Liver (tissue), 8 donors: ENCODE measurements at regions not wholly inside any gene's neighbourhood (a gene's known extent, or its start where the extent isn't known, plus 50 kb on each side); places are given as distances from the start of the nearest gene placed in this dataset.

Experiments used
- DNase-seq: peaks from one replicate; pipeline ENCODE4 v3.0.0-alpha.2; 2017; ENCODE audit warnings: low spot score
- H3K27ac ChIP-seq, 2 donors: one replicate each; pipeline ENCODE4 v1.7.0; 2013; ENCODE audit warnings: inconsistent platforms in 2 of 2, low read length in 2 of 2, control low read depth in 1 of 2, low read depth in 1 of 2, mild to moderate bottlenecking in 1 of 2
- H3K27me3 ChIP-seq, 4 donors: one replicate each; pipeline versions ENCODE4 v1.6.1 to v1.7.0; 2013; ENCODE audit warnings: low read length in 3 of 4, inconsistent platforms in 1 of 4, mild to moderate bottlenecking in 1 of 4, moderate library complexity in 1 of 4; ENCODE audit not compliant: control insufficient read depth in 4 of 4, insufficient read depth in 4 of 4
- H3K36me3 ChIP-seq, 4 donors: one replicate each; pipeline versions ENCODE4 v1.6.1 to v1.7.0; 2013; ENCODE audit warnings: low read length in 3 of 4, mild to moderate bottlenecking in 3 of 4, low read depth in 1 of 4, moderate library complexity in 1 of 4; ENCODE audit not compliant: control insufficient read depth in 4 of 4, insufficient read depth in 3 of 4
- H3K4me1 ChIP-seq, 4 donors: one replicate each; pipeline versions ENCODE4 v1.6.1 to v1.7.0; 2013; ENCODE audit warnings: low read length in 3 of 4, mild to moderate bottlenecking in 3 of 4, moderate library complexity in 1 of 4; ENCODE audit not compliant: control insufficient read depth in 4 of 4, insufficient read depth in 4 of 4
- H3K4me3 ChIP-seq, 3 donors: one replicate each; pipeline versions ENCODE4 v1.6.1 to v1.7.0; 2013; ENCODE audit warnings: low read length in 3 of 3, control low read depth in 1 of 3, low read depth in 1 of 3, mild to moderate bottlenecking in 1 of 3
- H3K9ac ChIP-seq, 2 donors: one replicate each; pipeline ENCODE4 v1.7.0; 2013; ENCODE audit warnings: low read length in 2 of 2, mild to moderate bottlenecking in 2 of 2, moderate library complexity in 2 of 2, control low read depth in 1 of 2, low read depth in 1 of 2
- H3K9me3 ChIP-seq, 4 donors: one replicate each; pipeline versions ENCODE4 v1.6.1 to v1.7.0; 2013; ENCODE audit warnings: low read length in 3 of 4; ENCODE audit not compliant: control insufficient read depth in 4 of 4
- EGR1 ChIP-seq, 2 donors: IDR thresholded peaks; 2 replicates each; pipeline ENCODE4 v1.6.1; 2016 to 2018; ENCODE audit warnings: antibody characterized with exemption in 2 of 2, low read depth in 2 of 2
- FOXA1 ChIP-seq: IDR thresholded peaks from 2 replicates; pipeline ENCODE4 v1.6.1; 2016; ENCODE audit warnings: antibody characterized with exemption
- FOXA2 ChIP-seq: IDR thresholded peaks from 2 replicates; pipeline ENCODE4 v1.6.1; 2016; ENCODE audit warnings: antibody characterized with exemption
- GABPA ChIP-seq, 2 donors: IDR thresholded peaks in 1 of 2; conservative IDR thresholded peaks in 1 of 2; 2 replicates each; pipeline ENCODE4 v1.6.1; 2016; ENCODE audit warnings: antibody characterized with exemption in 2 of 2, mild to moderate bottlenecking in 1 of 2, moderate library complexity in 1 of 2
- HNF4A ChIP-seq, 2 donors: conservative IDR thresholded peaks; 2 replicates each; pipeline ENCODE4 v1.6.1; 2016; ENCODE audit warnings: antibody characterized with exemption in 2 of 2, mild to moderate bottlenecking in 2 of 2
- JUND ChIP-seq, 2 donors: IDR thresholded peaks; 2 replicates each; pipeline ENCODE4 v1.6.1; 2016; ENCODE audit warnings: antibody characterized with exemption in 2 of 2
- NR2F2 ChIP-seq: IDR thresholded peaks from 2 replicates; pipeline ENCODE4 v1.6.1; 2016; ENCODE audit warnings: antibody characterized with exemption
- RXRA ChIP-seq, 2 donors: IDR thresholded peaks; 2 replicates each; pipeline ENCODE4 v1.6.1; 2017 to 2018; ENCODE audit warnings: antibody characterized with exemption in 2 of 2, mild to moderate bottlenecking in 1 of 2
- TAF1 ChIP-seq: conservative IDR thresholded peaks from 2 replicates; pipeline ENCODE4 v1.6.1; 2016; ENCODE audit warnings: antibody characterized with exemption, mild to moderate bottlenecking
- YY1 ChIP-seq: IDR thresholded peaks from 2 replicates; pipeline ENCODE4 v1.6.1; 2016; ENCODE audit warnings: antibody characterized with exemption, mild to moderate bottlenecking
- WGBS: extraction: QIAGEN DNeasy Blood & Tissue Kit; methylation state at CpG from one replicate; pipeline ENCODE4 v1.1.7; 2013; 5-methylcytosine and 5-hydroxymethylcytosine counted together
- TF ChIP-seq, protein P1 (sequence below): IDR thresholded peaks from 2 replicates; pipeline ENCODE4 v1.6.1; 2016; ENCODE audit warnings: antibody characterized with exemption
- TF ChIP-seq, protein P2 (sequence below): IDR thresholded peaks from 2 replicates; pipeline ENCODE4 v1.6.1; 2016; ENCODE audit warnings: antibody characterized with exemption
- TF ChIP-seq, protein P3 (sequence below): IDR thresholded peaks from 2 replicates; pipeline ENCODE4 v1.6.1; 2016; ENCODE audit warnings: antibody characterized with exemption, mild to moderate bottlenecking
- TF ChIP-seq, protein P4 (sequence below): fragments of 150-350 bp; IDR thresholded peaks from 2 replicates; pipeline ENCODE4 v1.5.1; 2017; ENCODE audit warnings: improper control_type of control experiment, low read depth, low read length; ENCODE audit not compliant: missing input control
- donor health status: healthy.
- donor health status: healthy.
- donor health status: healthy.
- donor health status: healthy.
- donor health status: healthy.

DNA sequence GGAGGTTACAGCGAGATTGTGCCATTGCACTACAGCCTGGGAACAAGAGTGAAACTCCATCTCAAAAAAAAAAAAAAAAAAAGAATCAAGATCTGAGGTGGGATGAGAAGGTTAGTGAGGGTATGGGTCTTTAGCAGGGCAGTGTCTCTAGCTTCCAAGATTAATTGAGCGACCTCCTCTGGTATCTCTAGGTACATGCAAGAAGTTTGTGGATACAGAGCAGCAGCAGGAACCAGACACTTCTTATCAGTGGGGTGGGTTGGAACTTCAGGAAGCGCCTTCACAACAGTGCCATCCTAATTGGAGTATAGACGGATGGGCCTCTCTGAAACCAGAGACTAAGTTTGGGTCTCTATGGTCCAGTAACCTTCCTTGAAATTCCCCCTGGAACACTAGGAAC is 51.9 kb upstream of the CISTR start:
- no peaks in the 10 kb centered on the region for H3K9me3 ChIP-seq
- H3K4me1 ChIP-seq: peaks cover 2 to 10% (median 4%) of the 10 kb centered on the region in 4 donors
- H3K27ac ChIP-seq: no peak overlapping the region
- H3K9ac ChIP-seq: no peak overlapping the region
- H3K36me3 ChIP-seq: no peaks in the 10 kb centered on the region
- DNase-seq: no peak
- TF ChIP-seq EGR1 (IDR thresholded peaks at IDR 0.05; ENCODE audit: low read depth in 2 of 2): no peak
- TF ChIP-seq JUND (IDR thresholded peaks at IDR 0.05): no peak
- TF ChIP-seq, protein P1, sequence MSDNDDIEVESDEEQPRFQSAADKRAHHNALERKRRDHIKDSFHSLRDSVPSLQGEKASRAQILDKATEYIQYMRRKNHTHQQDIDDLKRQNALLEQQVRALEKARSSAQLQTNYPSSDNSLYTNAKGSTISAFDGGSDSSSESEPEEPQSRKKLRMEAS: no peak
- TF ChIP-seq, protein P2, sequence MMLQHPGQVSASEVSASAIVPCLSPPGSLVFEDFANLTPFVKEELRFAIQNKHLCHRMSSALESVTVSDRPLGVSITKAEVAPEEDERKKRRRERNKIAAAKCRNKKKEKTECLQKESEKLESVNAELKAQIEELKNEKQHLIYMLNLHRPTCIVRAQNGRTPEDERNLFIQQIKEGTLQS: no peak
- TF ChIP-seq FOXA1: no peak
- TF ChIP-seq YY1: no peak
- TF ChIP-seq, protein P3, sequence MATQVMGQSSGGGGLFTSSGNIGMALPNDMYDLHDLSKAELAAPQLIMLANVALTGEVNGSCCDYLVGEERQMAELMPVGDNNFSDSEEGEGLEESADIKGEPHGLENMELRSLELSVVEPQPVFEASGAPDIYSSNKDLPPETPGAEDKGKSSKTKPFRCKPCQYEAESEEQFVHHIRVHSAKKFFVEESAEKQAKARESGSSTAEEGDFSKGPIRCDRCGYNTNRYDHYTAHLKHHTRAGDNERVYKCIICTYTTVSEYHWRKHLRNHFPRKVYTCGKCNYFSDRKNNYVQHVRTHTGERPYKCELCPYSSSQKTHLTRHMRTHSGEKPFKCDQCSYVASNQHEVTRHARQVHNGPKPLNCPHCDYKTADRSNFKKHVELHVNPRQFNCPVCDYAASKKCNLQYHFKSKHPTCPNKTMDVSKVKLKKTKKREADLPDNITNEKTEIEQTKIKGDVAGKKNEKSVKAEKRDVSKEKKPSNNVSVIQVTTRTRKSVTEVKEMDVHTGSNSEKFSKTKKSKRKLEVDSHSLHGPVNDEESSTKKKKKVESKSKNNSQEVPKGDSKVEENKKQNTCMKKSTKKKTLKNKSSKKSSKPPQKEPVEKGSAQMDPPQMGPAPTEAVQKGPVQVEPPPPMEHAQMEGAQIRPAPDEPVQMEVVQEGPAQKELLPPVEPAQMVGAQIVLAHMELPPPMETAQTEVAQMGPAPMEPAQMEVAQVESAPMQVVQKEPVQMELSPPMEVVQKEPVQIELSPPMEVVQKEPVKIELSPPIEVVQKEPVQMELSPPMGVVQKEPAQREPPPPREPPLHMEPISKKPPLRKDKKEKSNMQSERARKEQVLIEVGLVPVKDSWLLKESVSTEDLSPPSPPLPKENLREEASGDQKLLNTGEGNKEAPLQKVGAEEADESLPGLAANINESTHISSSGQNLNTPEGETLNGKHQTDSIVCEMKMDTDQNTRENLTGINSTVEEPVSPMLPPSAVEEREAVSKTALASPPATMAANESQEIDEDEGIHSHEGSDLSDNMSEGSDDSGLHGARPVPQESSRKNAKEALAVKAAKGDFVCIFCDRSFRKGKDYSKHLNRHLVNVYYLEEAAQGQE: no peak
- no peak for TF ChIP-seq NR2F2
- TF ChIP-seq GABPA (IDR thresholded peaks at IDR 0.05 in 1 of 2, conservative IDR thresholded peaks at IDR 0.05 in 1 of 2): no peak
- no peak for TF ChIP-seq TAF1
- TF ChIP-seq HNF4A (conservative IDR thresholded peaks at IDR 0.05): no peak
- TF ChIP-seq, protein P4, sequence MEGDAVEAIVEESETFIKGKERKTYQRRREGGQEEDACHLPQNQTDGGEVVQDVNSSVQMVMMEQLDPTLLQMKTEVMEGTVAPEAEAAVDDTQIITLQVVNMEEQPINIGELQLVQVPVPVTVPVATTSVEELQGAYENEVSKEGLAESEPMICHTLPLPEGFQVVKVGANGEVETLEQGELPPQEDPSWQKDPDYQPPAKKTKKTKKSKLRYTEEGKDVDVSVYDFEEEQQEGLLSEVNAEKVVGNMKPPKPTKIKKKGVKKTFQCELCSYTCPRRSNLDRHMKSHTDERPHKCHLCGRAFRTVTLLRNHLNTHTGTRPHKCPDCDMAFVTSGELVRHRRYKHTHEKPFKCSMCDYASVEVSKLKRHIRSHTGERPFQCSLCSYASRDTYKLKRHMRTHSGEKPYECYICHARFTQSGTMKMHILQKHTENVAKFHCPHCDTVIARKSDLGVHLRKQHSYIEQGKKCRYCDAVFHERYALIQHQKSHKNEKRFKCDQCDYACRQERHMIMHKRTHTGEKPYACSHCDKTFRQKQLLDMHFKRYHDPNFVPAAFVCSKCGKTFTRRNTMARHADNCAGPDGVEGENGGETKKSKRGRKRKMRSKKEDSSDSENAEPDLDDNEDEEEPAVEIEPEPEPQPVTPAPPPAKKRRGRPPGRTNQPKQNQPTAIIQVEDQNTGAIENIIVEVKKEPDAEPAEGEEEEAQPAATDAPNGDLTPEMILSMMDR: no peak
- no peak for TF ChIP-seq FOXA2
- peaks cover 0 to 8% (median 0%) of the 10 kb centered on the region in 4 donors for H3K27me3 ChIP-seq
- 76% methylated on average over 4 of the region's 4 CpGs for WGBS
- no peak overlapping the region for H3K4me3 ChIP-seq

DNA sequence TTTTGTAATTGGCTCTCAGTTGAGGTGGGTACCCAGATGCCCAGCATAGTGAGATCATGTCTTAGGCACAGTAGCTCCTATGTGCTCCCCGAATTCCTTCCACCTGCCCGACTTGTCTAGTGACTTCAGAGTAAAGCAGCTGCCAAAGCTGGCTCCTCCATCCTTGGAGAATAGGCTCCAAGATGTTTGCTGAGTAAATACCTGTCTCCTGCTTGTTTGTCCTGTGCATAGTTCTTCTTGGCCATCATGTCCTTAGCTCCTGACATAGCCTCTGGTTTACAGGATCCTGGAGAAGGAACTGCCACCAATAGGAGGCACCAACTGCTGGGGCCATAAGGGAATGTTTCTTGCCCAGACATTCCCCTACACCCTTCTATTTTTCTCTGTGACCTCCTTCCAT is 52.6 kb upstream of the CISTR start:
- DNase-seq: no peak
- TF ChIP-seq RXRA (IDR thresholded peaks at IDR 0.05): no peak
- TF ChIP-seq JUND (IDR thresholded peaks at IDR 0.05): no peak
- TF ChIP-seq, protein P4: no peak
- no peak for TF ChIP-seq FOXA2
- TF ChIP-seq, protein P3: no peak
- H3K27me3 ChIP-seq: peaks cover 0 to 8% (median 0%) of the 10 kb centered on the region in 4 donors

More for the DNA sequence above, 52.6 kb upstream of the CISTR start:
- WGBS: 77% methylated on average over 2 of the region's 2 CpGs
- Histone ChIP-seq H3K9ac (no peak overlapping the region), H3K9me3 (no peaks in the 10 kb centered on the region), H3K27ac (no peak overlapping the region), H3K4me3 (no peak overlapping the region), H3K36me3 (no peaks in the 10 kb centered on the region), H3K4me1 (peaks cover 2 to 12% (median 4%) of the 10 kb centered on the region in 4 donors)
